GM10266 (cell line): ENCODE measurements at regions not wholly inside any gene's neighbourhood (a gene's known extent, or its start where the extent isn't known, plus 50 kb on each side); places are given as distances from the start of the nearest gene placed in this dataset.

Source experiments
- DNase-seq: peaks from one replicate; pipeline ENCODE4 v3.0.0; 2012; ENCODE audit errors: extremely low spot score
- TF ChIP-seq, protein P1 (sequence below): IDR thresholded peaks from 2 replicates; pipeline ENCODE4 v1.5.1; 2012; ENCODE audit warnings: mild to moderate bottlenecking, low read depth; ENCODE audit not compliant: control insufficient read depth, insufficient read depth; ENCODE audit errors: missing control alignments

DNA sequence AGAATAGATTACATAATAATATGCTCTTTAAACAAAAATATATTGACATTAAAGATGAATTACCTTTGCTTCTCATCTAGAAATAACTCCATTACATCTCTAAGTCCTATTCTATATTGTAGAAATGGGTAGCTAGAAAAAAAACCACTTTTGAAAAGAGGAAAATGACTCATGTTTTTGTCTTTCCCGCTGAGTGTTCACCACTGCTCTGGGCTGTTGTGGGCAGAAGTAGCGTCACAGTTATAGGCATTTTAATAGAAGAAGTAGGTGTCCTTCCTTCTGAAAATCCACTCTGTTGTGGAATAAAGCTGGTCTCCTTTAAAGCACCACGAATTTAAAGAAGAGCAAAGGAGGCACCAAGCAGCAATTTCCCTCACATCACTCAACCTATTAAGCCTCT is 117.6 kb upstream of the NFE2L3 start:
- TF ChIP-seq, protein P1, sequence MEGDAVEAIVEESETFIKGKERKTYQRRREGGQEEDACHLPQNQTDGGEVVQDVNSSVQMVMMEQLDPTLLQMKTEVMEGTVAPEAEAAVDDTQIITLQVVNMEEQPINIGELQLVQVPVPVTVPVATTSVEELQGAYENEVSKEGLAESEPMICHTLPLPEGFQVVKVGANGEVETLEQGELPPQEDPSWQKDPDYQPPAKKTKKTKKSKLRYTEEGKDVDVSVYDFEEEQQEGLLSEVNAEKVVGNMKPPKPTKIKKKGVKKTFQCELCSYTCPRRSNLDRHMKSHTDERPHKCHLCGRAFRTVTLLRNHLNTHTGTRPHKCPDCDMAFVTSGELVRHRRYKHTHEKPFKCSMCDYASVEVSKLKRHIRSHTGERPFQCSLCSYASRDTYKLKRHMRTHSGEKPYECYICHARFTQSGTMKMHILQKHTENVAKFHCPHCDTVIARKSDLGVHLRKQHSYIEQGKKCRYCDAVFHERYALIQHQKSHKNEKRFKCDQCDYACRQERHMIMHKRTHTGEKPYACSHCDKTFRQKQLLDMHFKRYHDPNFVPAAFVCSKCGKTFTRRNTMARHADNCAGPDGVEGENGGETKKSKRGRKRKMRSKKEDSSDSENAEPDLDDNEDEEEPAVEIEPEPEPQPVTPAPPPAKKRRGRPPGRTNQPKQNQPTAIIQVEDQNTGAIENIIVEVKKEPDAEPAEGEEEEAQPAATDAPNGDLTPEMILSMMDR = no peak
- DNase-seq = no peak

DNA sequence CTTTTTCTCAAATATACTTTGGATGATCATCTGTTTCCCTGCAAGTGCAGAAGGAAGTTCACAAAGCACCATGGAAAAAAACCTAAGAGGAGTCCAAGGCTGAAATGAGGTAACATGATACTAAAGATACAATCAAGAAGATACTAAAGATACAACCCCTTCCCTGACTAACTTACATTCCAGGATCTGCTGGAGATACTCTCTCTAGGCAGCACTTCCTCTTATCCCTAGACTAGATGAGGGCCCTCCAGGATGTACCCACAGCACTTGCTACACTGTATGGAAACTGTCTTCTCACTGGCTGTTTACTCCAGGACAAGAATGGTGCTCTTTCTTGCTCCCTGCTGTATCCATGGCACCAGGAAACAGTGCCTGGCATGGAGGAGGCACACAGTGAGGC is 116.4 kb upstream of the NFE2L3 start:
- DNase-seq = no peak
- TF ChIP-seq, protein P1 = no peak

DNA sequence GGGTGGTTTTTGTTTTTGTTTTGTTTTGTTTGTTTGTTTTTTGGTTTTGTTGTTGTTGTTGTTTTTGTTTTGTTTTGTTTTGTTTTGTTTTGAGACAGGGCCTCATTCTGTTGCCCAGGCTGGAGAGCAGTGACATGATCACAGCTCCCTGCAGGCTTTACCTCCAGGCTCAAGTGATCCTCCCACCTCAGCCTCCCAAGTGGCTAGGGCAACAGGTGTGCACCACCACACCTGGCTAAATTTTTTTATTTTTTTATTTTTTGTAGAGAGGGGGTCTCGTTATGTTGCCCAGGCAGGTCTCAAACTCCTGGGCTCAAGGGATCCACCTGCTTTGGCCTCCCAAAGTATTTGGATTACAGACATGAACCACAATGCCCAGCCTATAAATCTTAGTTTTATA is 115.9 kb upstream of the NFE2L3 start:
- TF ChIP-seq, protein P1 = no peak
- DNase-seq = no peak

DNA sequence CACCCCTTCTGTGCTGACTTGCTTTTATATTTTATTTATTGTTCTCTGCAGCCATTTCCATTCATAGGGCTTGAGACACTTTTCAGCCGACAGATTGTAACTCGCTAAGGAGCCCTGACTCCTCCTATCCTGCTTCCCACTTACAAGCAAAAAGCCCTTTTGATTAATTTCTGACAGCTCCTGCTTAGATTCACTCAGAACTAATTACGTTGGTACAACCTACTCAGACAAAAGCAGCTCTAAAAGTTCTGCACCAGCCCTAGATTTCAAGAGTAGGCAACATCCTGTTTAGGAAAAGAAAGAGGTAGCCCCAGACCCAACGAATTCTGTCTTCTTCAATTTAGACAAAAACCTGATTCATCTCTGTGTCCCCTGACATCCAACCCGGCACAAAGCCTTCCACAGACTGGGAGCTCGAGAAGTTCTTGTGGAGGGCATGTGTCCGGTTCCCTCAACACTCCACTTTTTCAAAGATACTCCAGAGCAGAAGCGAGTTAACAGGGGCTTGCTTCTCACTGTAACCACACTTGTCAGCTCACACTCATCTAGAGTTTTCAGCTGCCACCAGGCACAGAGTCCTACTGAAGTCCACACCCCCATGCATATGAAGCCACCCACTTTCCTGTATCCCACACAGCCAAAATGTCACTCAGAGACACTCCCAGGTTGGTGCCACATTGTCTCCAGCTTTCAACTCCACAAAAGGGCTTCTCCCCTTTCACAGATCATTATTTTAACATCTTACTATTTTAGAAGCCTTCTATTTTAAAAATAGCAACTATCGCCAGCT is 113.6 kb upstream of the NFE2L3 start:
- TF ChIP-seq, protein P1 = no peak
- DNase-seq = no peak

DNA sequence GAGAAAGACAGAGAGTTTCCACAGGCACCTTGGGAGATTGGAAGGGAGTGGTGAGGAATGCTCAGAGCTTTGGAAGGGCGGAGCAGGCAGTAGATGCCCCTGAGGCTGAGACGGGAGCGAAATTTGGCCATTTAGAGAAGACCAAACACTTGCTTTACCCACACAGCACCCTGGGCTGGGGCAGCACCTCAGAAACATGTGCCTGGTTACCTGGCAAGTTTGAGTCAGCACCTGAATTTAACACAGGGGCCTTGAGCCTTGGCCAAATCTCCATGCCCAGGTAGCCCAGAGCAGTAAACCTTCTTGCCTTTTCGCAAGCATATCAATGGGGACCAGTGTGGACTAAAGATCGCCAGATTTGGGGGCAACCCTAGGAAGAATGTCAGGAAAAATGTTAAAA is 111.9 kb upstream of the NFE2L3 start:
- DNase-seq = no peak
- TF ChIP-seq, protein P1 = no peak

DNA sequence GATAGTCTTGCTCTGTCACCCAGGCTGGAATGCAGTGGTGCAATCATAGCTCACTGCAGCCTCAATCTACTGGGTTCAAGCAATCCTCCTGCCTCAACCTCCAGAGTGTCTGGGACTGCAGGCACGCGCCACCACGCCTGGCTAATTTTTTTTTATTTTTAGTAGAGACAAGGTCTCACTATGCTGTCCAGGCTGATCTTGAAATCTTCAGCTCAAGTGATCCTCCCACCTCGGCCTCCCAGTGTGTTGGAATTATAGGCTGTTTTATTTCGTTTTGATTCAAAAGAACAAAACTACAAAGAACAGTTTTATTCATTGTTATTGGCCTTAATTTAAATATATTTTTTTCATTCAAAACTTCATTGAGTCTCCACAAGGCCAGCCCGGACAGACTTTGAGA is 109.8 kb upstream of the NFE2L3 start:
- no peak for DNase-seq
- TF ChIP-seq, protein P1 = no peak

DNA sequence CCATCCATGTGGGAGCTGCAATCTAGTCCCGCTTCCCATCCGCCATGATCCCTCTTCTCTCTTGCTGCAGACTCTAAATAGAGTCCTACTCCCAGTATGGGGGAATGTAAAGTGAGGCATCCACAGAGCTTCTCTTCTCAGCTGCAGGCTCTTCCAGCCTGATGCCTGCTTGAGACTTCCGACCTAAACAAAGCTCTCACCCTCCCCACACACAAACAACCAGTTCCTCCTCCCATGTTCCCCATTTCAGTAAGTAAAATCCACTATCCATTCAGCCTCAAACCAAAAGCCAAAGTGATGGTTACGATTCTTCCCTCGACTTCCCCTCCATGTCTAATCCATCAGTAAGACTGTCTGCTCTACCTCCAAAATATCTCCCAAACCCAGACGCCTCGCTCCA is 108.2 kb upstream of the NFE2L3 start:
- no peak for DNase-seq
- TF ChIP-seq, protein P1 = no peak
